Hepatocyte (in vitro differentiated cells): ENCODE measurements at regions not wholly inside any gene's neighbourhood (a gene's known extent, or its start where the extent isn't known, plus 50 kb on each side); places are given as distances from the start of the nearest gene placed in this dataset.

Experiments used
- DNase-seq: peaks from one replicate; pipeline ENCODE4 v3.0.0-alpha.2; 2016; ENCODE audit warnings: low spot score
- H2AFZ ChIP-seq: fragments of 200-600 bp; sonication (generic); 2 replicates; pipeline ENCODE4 v1.6.0; 2016; ENCODE audit warnings: antibody characterized with exemption, mild to moderate bottlenecking
- H3K27ac ChIP-seq: fragments of 200-600 bp; sonication (generic); 2 replicates; pipeline ENCODE4 v1.5.1; 2016; ENCODE audit warnings: mild to moderate bottlenecking
- H3K27me3 ChIP-seq: fragments of 200-600 bp; sonication (generic); 2 replicates; pipeline ENCODE4 v1.6.1; 2016
- H3K36me3 ChIP-seq: fragments of 200-600 bp; sonication (generic); replicated peaks from 2 replicates; pipeline ENCODE4 v1.5.1; 2016; ENCODE audit warnings: low read depth; ENCODE audit not compliant: insufficient read depth
- H3K4me1 ChIP-seq: fragments of 200-600 bp; sonication (generic); 2 replicates; pipeline ENCODE4 v1.5.1; 2016; ENCODE audit warnings: mild to moderate bottlenecking, moderate library complexity; ENCODE audit not compliant: insufficient read depth
- H3K4me2 ChIP-seq: fragments of 200-600 bp; sonication (generic); 2 replicates; pipeline ENCODE4 v1.6.0; 2016
- H3K4me3 ChIP-seq: fragments of 200-600 bp; sonication (generic); 2 replicates; pipeline ENCODE4 v1.5.1; 2016; ENCODE audit warnings: mild to moderate bottlenecking
- H3K79me2 ChIP-seq: fragments of 200-600 bp; sonication (generic); 2 replicates; pipeline ENCODE4 v1.6.0; 2017; ENCODE audit warnings: mild to moderate bottlenecking
- H3K9me2 ChIP-seq: fragments of 200-600 bp; sonication (generic); replicated peaks from 2 replicates; pipeline ENCODE4 v1.6.0; 2017; ENCODE audit warnings: mild to moderate bottlenecking; ENCODE audit not compliant: insufficient read depth
- H3K9me3 ChIP-seq: fragments of 200-600 bp; sonication (generic); 2 replicates; pipeline ENCODE4 v1.5.1; 2016; ENCODE audit warnings: low read depth, mild to moderate bottlenecking
- H4K20me1 ChIP-seq: fragments of 200-600 bp; sonication (generic); 2 replicates; pipeline ENCODE4 v1.6.0; 2016; ENCODE audit warnings: mild to moderate bottlenecking; ENCODE audit not compliant: insufficient read depth, poor library complexity, severe bottlenecking
- CTCF ChIP-seq: fragments of 200-600 bp; sonication (generic); IDR thresholded peaks from 2 replicates; pipeline ENCODE4 v1.5.1; 2016; ENCODE audit warnings: antibody characterized with exemption, mild to moderate bottlenecking; ENCODE audit not compliant: poor library complexity
- EZH2 ChIP-seq: fragments of 200-600 bp; sonication (generic); IDR thresholded peaks from 2 replicates; pipeline ENCODE4 v1.6.1; 2016; ENCODE audit warnings: antibody characterized with exemption, mild to moderate bottlenecking, borderline replicate concordance
- EZH2phosphoT487 ChIP-seq: fragments of 200-600 bp; sonication (generic); IDR thresholded peaks from one replicate; pipeline ENCODE4 v1.6.1; 2018; ENCODE audit warnings: antibody characterized with exemption, mild to moderate bottlenecking, low read depth, moderate library complexity; ENCODE audit not compliant: unreplicated experiment, severe bottlenecking
- WGBS: methylation state at CpG from one replicate; pipeline ENCODE4 v1.1.6; 2016; ENCODE audit warnings: low lambda C conversion rate; ENCODE audit errors: missing lambda C conversion rate; 5-methylcytosine and 5-hydroxymethylcytosine counted together

DNA sequence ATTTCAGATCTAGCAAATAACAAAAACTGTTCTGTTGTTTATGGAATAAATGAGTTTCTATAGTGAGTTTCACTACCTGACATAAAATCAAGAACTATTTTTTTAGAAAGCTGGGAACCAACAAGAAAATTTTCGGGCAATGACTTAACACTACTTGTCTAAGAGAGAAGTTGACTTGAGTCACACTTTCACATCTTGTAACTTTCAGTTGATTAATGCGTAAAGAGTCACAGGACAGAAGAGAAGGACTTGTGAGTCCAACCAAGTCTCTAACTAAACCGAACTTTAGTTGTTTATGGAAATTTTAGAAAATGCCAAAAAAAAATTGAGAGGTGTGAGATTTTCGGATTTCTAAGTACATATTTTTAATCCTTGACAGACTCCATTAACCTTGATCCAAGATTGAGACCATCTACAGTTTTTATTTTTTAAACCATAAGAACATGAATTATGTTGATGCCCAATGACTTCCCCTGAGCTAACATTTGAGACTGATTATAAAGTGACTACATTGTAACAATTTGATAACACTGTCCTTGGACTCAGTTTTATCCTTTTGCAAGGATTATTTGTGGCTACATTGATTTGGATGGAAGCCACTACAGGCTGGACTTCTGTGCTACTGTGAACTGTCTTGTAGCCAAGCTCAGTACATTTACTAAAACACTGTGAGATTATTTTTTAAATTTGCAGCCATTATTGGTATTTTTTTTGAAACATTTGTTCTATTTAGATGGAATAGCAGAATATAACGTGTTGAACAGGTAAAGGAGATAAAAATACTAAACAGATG lies 284.0 kb downstream of the PTPRC start:
- Histone ChIP-seq H3K9me3 (no peaks in the 10 kb centered on the region), H2AFZ (no peak overlapping the region), H3K27ac (no peak overlapping the region), H3K4me3 (no peak overlapping the region), H3K4me2 (no peak overlapping the region), H3K36me3 (no peaks in the 10 kb centered on the region), H4K20me1 (peaks cover 5% of the 10 kb centered on the region), H3K4me1 (no peaks in the 10 kb centered on the region), H3K27me3 (no peaks in the 10 kb centered on the region), H3K79me2 (peaks cover 95% of the 10 kb centered on the region), H3K9me2 (no peaks in the 10 kb centered on the region)
- no peak for TF ChIP-seq EZH2phosphoT487
- no peak for TF ChIP-seq EZH2
- no peak for TF ChIP-seq CTCF
- WGBS = 96% methylated on average over 5 of the region's 5 CpGs
- no peak for DNase-seq

- Histone ChIP-seq H3K4me2 (no peak overlapping the region), H2AFZ (no peak overlapping the region), H4K20me1 (peaks cover 2% of the 10 kb centered on the region), H3K36me3 (no peaks in the 10 kb centered on the region), H3K4me3 (no peak overlapping the region), H3K4me1 (no peaks in the 10 kb centered on the region), H3K27ac (no peak overlapping the region), H3K79me2 (peaks cover 96% of the 10 kb centered on the region), H3K27me3 (no peaks in the 10 kb centered on the region), H3K9me2 (no peaks in the 10 kb centered on the region), H3K9me3 (no peaks in the 10 kb centered on the region)
- WGBS = 90% methylated on average over 1 of the region's 1 CpG
- TF ChIP-seq EZH2phosphoT487 (no peak), EZH2 (no peak), CTCF (no peak)
- no peak for DNase-seq
Measured at GRCh38 chr1:198923993-198924392, 285.2 kb downstream of the PTPRC start.

GRCh38 chr1:198925567-198925966 lies 286.7 kb downstream of the PTPRC start:
- Histone ChIP-seq H3K79me2 (peaks cover 98% of the 10 kb centered on the region), H4K20me1 (peaks cover 2% of the 10 kb centered on the region), H2AFZ (no peak overlapping the region)

More at GRCh38 chr1:198925567-198925966, 286.7 kb downstream of the PTPRC start:
- Histone ChIP-seq H3K4me3 (no peak overlapping the region), H3K4me1 (peaks cover 4% of the 10 kb centered on the region), H3K36me3 (no peaks in the 10 kb centered on the region), H3K9me3 (no peaks in the 10 kb centered on the region), H3K4me2 (no peak overlapping the region), H3K27me3 (no peaks in the 10 kb centered on the region), H3K9me2 (no peaks in the 10 kb centered on the region), H3K27ac (no peak overlapping the region)
- DNase-seq = no peak
- TF ChIP-seq EZH2phosphoT487 (no peak), EZH2 (no peak), CTCF (no peak)
